GM19372 (cell line): ENCODE measurements at regions not wholly inside any gene's neighbourhood (a gene's known extent, or its start where the extent isn't known, plus 50 kb on each side); places are given as distances from the start of the nearest gene placed in this dataset.

Experiments used
- ATAC-seq: cut with Tn5 transposase; IDR thresholded peaks from one replicate; pipeline ENCODE4 v1.9.1; 2021; ENCODE audit warnings: mild to moderate bottlenecking, low read depth, moderate library complexity; ENCODE audit not compliant: unreplicated experiment

- no peak for ATAC-seq
Observed at GRCh38 chr7:156167987-156168386, 355.7 kb upstream of the SHH start.

- ATAC-seq, result no peak
Observed at GRCh38 chr7:156167417-156167807, 355.1 kb upstream of the SHH start.

- no peak for ATAC-seq
Observed at GRCh38 chr7:156166692-156167416, 354.6 kb upstream of the SHH start.

- ATAC-seq, result no peak
Observed at GRCh38 chr7:156163747-156164146, 351.5 kb upstream of the SHH start.

GRCh38 chr7:156162451-156162850, 350.2 kb upstream of the SHH start:
- ATAC-seq, result no peak

- no peak for ATAC-seq
Observed at GRCh38 chr7:156160811-156161210, 348.5 kb upstream of the SHH start.

GRCh38 chr7:156158693-156159092, 346.4 kb upstream of the SHH start:
- no peak for ATAC-seq

- ATAC-seq, result no peak
Observed at GRCh38 chr7:156158213-156158612, 345.9 kb upstream of the SHH start.

GRCh38 chr7:156157409-156158012, 345.2 kb upstream of the SHH start:
- no peak for ATAC-seq

GRCh38 chr7:156156734-156157408, 344.6 kb upstream of the SHH start:
- ATAC-seq, result no peak

GRCh38 chr7:156155988-156156733, 343.9 kb upstream of the SHH start:
- no peak for ATAC-seq

- ATAC-seq, result no peak
Observed at GRCh38 chr7:156153590-156153989, 341.3 kb upstream of the SHH start.

- ATAC-seq, result no peak
Observed at GRCh38 chr7:156152390-156152789, 340.1 kb upstream of the SHH start.

- ATAC-seq, result no peak
Observed at GRCh38 chr7:156151658-156152057, 339.4 kb upstream of the SHH start.

GRCh38 chr7:156151078-156151477, 338.8 kb upstream of the SHH start:
- ATAC-seq, result no peak

- no peak for ATAC-seq
Observed at GRCh38 chr7:156148995-156149394, 336.7 kb upstream of the SHH start.

GRCh38 chr7:156148547-156148946, 336.3 kb upstream of the SHH start:
- no peak for ATAC-seq

- ATAC-seq, result no peak
Observed at GRCh38 chr7:156147756-156148504, 335.7 kb upstream of the SHH start.

- no peak for ATAC-seq
Observed at GRCh38 chr7:156147104-156147503, 334.8 kb upstream of the SHH start.

- ATAC-seq, result no peak
Observed at GRCh38 chr7:156145996-156146395, 333.7 kb upstream of the SHH start.
